NCI-H1092 (cell line): ENCODE measurements at regions not wholly inside any gene's neighbourhood (a gene's known extent, or its start where the extent isn't known, plus 50 kb on each side); places are given as distances from the start of the nearest gene placed in this dataset.
A peak's percentile ranks its signal among the peaks of the same experiment; 100 is the strongest.

Source experiments
- DNase-seq: peaks from one replicate; lab custom pipeline; 2025; lab: John Stamatoyannopoulos, UW

GRCh38 chr6:88380083-88380482 is 213.9 kb upstream of the CNR1 start:
- no peak for DNase-seq

GRCh38 chr6:88378639-88379038 is 212.5 kb upstream of the CNR1 start:
- no peak for DNase-seq

- no peak for DNase-seq
These were observed 211.9 kb upstream of the CNR1 start for GRCh38 chr6:88377976-88378568.

GRCh38 chr6:88376768-88377387 is 210.7 kb upstream of the CNR1 start:
- DNase-seq, result no peak

GRCh38 chr6:88376197-88376596 is 210.1 kb upstream of the CNR1 start:
- no peak for DNase-seq

- peak; percentile 78 for DNase-seq
These were observed 208.4 kb upstream of the CNR1 start for GRCh38 chr6:88374553-88374952.

GRCh38 chr6:88371480-88371879 is 205.3 kb upstream of the CNR1 start:
- DNase-seq, result no peak

- no peak for DNase-seq
These were observed 204.1 kb upstream of the CNR1 start for GRCh38 chr6:88370127-88370710.

GRCh38 chr6:88369262-88369661 is 203.1 kb upstream of the CNR1 start:
- DNase-seq, result no peak

- no peak for DNase-seq
These were observed 202.1 kb upstream of the CNR1 start for GRCh38 chr6:88368071-88368787.

GRCh38 chr6:88367248-88367647 is 201.1 kb upstream of the CNR1 start:
- no peak for DNase-seq

- no peak for DNase-seq
These were observed 200.5 kb upstream of the CNR1 start for GRCh38 chr6:88366672-88367071.

GRCh38 chr6:88365656-88366055 is 199.5 kb upstream of the CNR1 start:
- DNase-seq, result no peak

GRCh38 chr6:88365230-88365629 is 199.1 kb upstream of the CNR1 start:
- DNase-seq, result no peak

GRCh38 chr6:88361754-88362153 is 195.6 kb upstream of the CNR1 start:
- DNase-seq, result no peak

GRCh38 chr6:88361298-88361697 is 195.2 kb upstream of the CNR1 start:
- DNase-seq, result no peak

GRCh38 chr6:88360203-88360797 is 194.2 kb upstream of the CNR1 start:
- DNase-seq, result no peak

- DNase-seq, result no peak
These were observed 193.5 kb upstream of the CNR1 start for GRCh38 chr6:88359530-88360202.

- no peak for DNase-seq
These were observed 192.7 kb upstream of the CNR1 start for GRCh38 chr6:88358846-88359245.

- DNase-seq, result no peak
These were observed 183.4 kb upstream of the CNR1 start for GRCh38 chr6:88349511-88349910.

GRCh38 chr6:88342336-88342735 is 176.2 kb upstream of the CNR1 start:
- no peak for DNase-seq

- no peak for DNase-seq
These were observed 173.6 kb upstream of the CNR1 start for GRCh38 chr6:88339761-88340160.
